GM12878 (cell line): ENCODE measurements at regions not wholly inside any gene's neighbourhood (a gene's known extent, or its start where the extent isn't known, plus 50 kb on each side); places are given as distances from the start of the nearest gene placed in this dataset.

Experiments
- ATAC-seq: fragments of 200-7000 bp; cut with Tn5 transposase; 3 replicates; pipeline ENCODE4 v1.9.1; 2020; ENCODE audit warnings: mild to moderate bottlenecking, moderate library complexity
- BruUV-seq: library from RNA; stranded (reverse); fragments of 400-500 nt; replicated peaks from 2 replicates; lab custom pipeline; 2021; lab: Mats Ljungman, UMichigan
- CTCF ChIA-PET: fragments of 300-600 bp; sonication (Branson Sonifier 250); formaldehyde crosslinking; extraction: SDS; loops from one replicate; lab custom pipeline; 2021; ENCODE audit warnings: inconsistent platforms; lab: Yijun Ruan, JAX
- POLR2A ChIA-PET: fragments of 350-600 bp; formaldehyde crosslinking; extraction: SDS; loops from one replicate; lab custom pipeline; 2021; ENCODE audit warnings: inconsistent platforms; lab: Charles Lee
- RAD21 ChIA-PET: fragments of 300-600 bp; sonication (Branson Sonifier 250); formaldehyde crosslinking; loops from one replicate; lab custom pipeline; 2023; ENCODE audit warnings: antibody characterized with exemption; ENCODE audit not compliant: unreplicated experiment; lab: Charles Lee
- SMC1A ChIA-PET: fragments of 300-600 bp; sonication (Branson Sonifier 250); formaldehyde crosslinking; loops from one replicate; lab custom pipeline; 2023; ENCODE audit not compliant: unreplicated experiment, uncharacterized antibody; lab: Charles Lee
- DNase-seq: peaks from one replicate; pipeline ENCODE4 v3.0.0-alpha.2; 2011; ENCODE audit warnings: low read depth, low spot score
- FAIRE-seq: peaks from 3 replicates; lab custom pipeline; 2011; peaks lifted over from hg19 to GRCh38; lab: Jason Lieb, UNC
- H2AFZ ChIP-seq: 2 replicates; pipeline ENCODE4 v1.6.0; 2011; ENCODE audit warnings: low read depth, low read length, control low read depth; ENCODE audit not compliant: control insufficient read depth
- H3K27ac ChIP-seq: 2 replicates; pipeline ENCODE4 v1.5.1; 2011; ENCODE audit warnings: control low read depth; ENCODE audit not compliant: control insufficient read depth, insufficient read depth
- H3K27me3 ChIP-seq, 2 experiments: replicated peaks in 1 of 2; 2 replicates each; pipeline versions ENCODE4 v1.6.0 to v1.6.1; 2011; ENCODE audit warnings: low read length in 1 of 2; ENCODE audit not compliant: control insufficient read depth in 2 of 2, insufficient read depth in 2 of 2
- H3K36me3 ChIP-seq, 2 experiments: 2 replicates each; pipeline ENCODE4 v1.5.1; 2011; ENCODE audit warnings: low read length in 1 of 2; ENCODE audit not compliant: control insufficient read depth in 2 of 2, insufficient read depth in 2 of 2
- H3K4me1 ChIP-seq: 2 replicates; pipeline ENCODE4 v1.6.1; 2011; ENCODE audit warnings: mild to moderate bottlenecking, low read length, moderate library complexity, mixed read lengths; ENCODE audit not compliant: control insufficient read depth, insufficient read depth
- H3K4me2 ChIP-seq: 2 replicates; pipeline ENCODE4 v1.6.0; 2011; ENCODE audit warnings: control low read depth; ENCODE audit not compliant: control insufficient read depth, insufficient read depth
- H3K4me3 ChIP-seq: fragments of 200-600 bp; sonication (generic); 2 replicates; pipeline ENCODE4 v1.5.1; 2016
- H3K79me2 ChIP-seq: 2 replicates; pipeline ENCODE4 v1.6.0; 2011; ENCODE audit warnings: low read length; ENCODE audit not compliant: control insufficient read depth, insufficient read depth
- H3K9ac ChIP-seq: 2 replicates; pipeline ENCODE4 v1.8.0; 2011; ENCODE audit warnings: low read length, control low read depth, mixed read lengths; ENCODE audit not compliant: control insufficient read depth, insufficient read depth
- H3K9me3 ChIP-seq: replicated peaks from 3 replicates; pipeline ENCODE4 v1.5.1; 2011; ENCODE audit warnings: mild to moderate bottlenecking, low read length; ENCODE audit not compliant: control insufficient read depth, insufficient read depth
- H4K20me1 ChIP-seq: 2 replicates; pipeline ENCODE4 v1.6.0; 2011; ENCODE audit not compliant: control insufficient read depth, insufficient read depth
- EP300 ChIP-seq, 2 experiments: fragments of 150-350 bp in 1 of 2; IDR thresholded peaks; 2 replicates each; pipeline ENCODE4 v1.6.1; 2011 to 2012; ENCODE audit warnings: low read depth in 2 of 2, low read length in 2 of 2, borderline replicate concordance in 1 of 2, improper control_type of control experiment in 1 of 2, inconsistent platforms in 1 of 2; ENCODE audit not compliant: control insufficient read depth in 1 of 2
- GATAD2B ChIP-seq: fragments of 450-650 bp; conservative IDR thresholded peaks from 2 replicates; pipeline ENCODE4 v1.6.1; 2017; ENCODE audit warnings: low read depth, mild to moderate bottlenecking, moderate library complexity
- POLR2AphosphoS5 ChIP-seq: IDR thresholded peaks from 2 replicates; pipeline ENCODE4 v1.6.1; 2011; ENCODE audit warnings: mild to moderate bottlenecking, low read length, inconsistent platforms
- WGBS: methylation state at CpG from one replicate; pipeline ENCODE4 v1.1.6; 2016; ENCODE audit warnings: low lambda C conversion rate; ENCODE audit not compliant: insufficient replicate concordance, insufficient coverage; ENCODE audit errors: missing lambda C conversion rate; 5-methylcytosine and 5-hydroxymethylcytosine counted together
- in situ Hi-C: fragments of 300-500 bp; cut with MboI; formaldehyde crosslinking; loops from 9 replicates; pipeline ENCODE4 v1.14.3; 2018; ENCODE audit warnings: mixed read lengths
- intact Hi-C: fragments of 100-400 bp; cut with micrococcal nuclease; formaldehyde crosslinking; loops from one replicate; pipeline ENCODE4 v1.14.2; 2022; ENCODE audit not compliant: unreplicated experiment
- TF ChIP-seq, protein P1 (sequence below): fragments of 450-650 bp; IDR thresholded peaks from 2 replicates; pipeline ENCODE4 v1.6.1; 2017; ENCODE audit warnings: mild to moderate bottlenecking, moderate library complexity

DNA sequence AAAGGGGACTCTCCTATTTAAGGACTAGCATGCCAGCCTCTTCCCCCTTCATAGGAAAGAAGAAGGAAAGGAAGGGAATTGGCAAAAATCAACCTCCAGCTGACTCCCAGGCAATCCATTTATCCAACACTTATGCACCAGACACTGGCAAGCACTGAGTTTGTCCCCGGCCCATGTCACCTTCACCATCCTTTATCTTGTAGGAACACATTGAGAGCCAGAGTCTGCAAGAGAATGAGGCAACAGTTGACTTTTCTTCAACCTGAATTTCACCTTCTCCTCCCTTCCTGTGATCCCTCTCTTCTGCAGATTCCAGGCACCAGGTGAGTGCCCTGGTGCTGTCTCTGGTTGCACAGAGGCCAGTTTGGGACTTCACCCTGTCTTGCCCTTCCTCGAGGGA lies 264.3 kb upstream of the ECI2 start:
- no peak for TF ChIP-seq GATAD2B
- TF ChIP-seq POLR2AphosphoS5, result no peak
- TF ChIP-seq, protein P1, sequence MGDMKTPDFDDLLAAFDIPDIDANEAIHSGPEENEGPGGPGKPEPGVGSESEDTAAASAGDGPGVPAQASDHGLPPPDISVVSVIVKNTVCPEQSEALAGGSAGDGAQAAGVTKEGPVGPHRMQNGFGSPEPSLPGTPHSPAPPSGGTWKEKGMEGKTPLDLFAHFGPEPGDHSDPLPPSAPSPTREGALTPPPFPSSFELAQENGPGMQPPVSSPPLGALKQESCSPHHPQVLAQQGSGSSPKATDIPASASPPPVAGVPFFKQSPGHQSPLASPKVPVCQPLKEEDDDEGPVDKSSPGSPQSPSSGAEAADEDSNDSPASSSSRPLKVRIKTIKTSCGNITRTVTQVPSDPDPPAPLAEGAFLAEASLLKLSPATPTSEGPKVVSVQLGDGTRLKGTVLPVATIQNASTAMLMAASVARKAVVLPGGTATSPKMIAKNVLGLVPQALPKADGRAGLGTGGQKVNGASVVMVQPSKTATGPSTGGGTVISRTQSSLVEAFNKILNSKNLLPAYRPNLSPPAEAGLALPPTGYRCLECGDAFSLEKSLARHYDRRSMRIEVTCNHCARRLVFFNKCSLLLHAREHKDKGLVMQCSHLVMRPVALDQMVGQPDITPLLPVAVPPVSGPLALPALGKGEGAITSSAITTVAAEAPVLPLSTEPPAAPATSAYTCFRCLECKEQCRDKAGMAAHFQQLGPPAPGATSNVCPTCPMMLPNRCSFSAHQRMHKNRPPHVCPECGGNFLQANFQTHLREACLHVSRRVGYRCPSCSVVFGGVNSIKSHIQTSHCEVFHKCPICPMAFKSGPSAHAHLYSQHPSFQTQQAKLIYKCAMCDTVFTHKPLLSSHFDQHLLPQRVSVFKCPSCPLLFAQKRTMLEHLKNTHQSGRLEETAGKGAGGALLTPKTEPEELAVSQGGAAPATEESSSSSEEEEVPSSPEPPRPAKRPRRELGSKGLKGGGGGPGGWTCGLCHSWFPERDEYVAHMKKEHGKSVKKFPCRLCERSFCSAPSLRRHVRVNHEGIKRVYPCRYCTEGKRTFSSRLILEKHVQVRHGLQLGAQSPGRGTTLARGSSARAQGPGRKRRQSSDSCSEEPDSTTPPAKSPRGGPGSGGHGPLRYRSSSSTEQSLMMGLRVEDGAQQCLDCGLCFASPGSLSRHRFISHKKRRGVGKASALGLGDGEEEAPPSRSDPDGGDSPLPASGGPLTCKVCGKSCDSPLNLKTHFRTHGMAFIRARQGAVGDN, result no peak
- no peak for TF ChIP-seq EP300 (IDR thresholded peaks at IDR 0.05; ENCODE audit: borderline replicate concordance in 1 of 2, control insufficient read depth in 1 of 2, low read depth in 2 of 2, low read length in 2 of 2)
- no TSS peak for BruUV-seq
- ATAC-seq (no peak), DNase-seq (no peak), FAIRE-seq (no peak)
- RAD21 ChIA-PET, result no interaction called here
- Histone ChIP-seq H3K36me3 (no peaks in the 10 kb centered on the region), H3K9me3 (no peaks in the 10 kb centered on the region; the same call in 2 of the 3 replicates), H4K20me1 (no peaks in the 10 kb centered on the region), H3K9ac (no peak overlapping the region), H3K4me1 (peaks cover 5% of the 10 kb centered on the region; the same call in 1 of the 2 replicates), H3K27me3 (no peaks in the 10 kb centered on the region; a peak in 1 of 4 replicates), H3K79me2 (no peaks in the 10 kb centered on the region), H3K27ac (no peak overlapping the region), H3K4me2 (no peak overlapping the region), H3K4me3 (no peak overlapping the region), H2AFZ (no peak overlapping the region)
- SMC1A ChIA-PET, result no interaction called here
- CTCF ChIA-PET, result no interaction called here
- POLR2A ChIA-PET, result no interaction called here
- WGBS, result 31% methylated on average over 1 of the region's 2 CpGs
- in situ Hi-C loops (no loop called here), intact Hi-C loops (no loop called here)
